ENCODE measurements at regions not wholly inside any gene's neighbourhood (a gene's known extent, or its start where the extent isn't known, plus 50 kb on each side); places are given as distances from the start of the nearest gene placed in this dataset.

GRCh38 chr9:3014178-3014577 is 170.3 kb upstream of the PUM3 start:
- ATAC-seq (no peak), DNase-seq (ENCODE audit: low spot score) (no peak)
- Mint-ChIP-seq H3K27ac (no peak overlapping the region), H3K27me3 (ENCODE audit: low read depth) (0 out of 2 replicates have a peak, but pooled peaks cover 2% of the 10 kb centered on the region), H3K4me1 (peaks cover 5% of the 10 kb centered on the region), H3K4me3 (no peak overlapping the region), H3K9me3 (peaks cover 5% of the 10 kb centered on the region; the same call in 1 of the 2 replicates), H3K36me3 (no peaks in the 10 kb centered on the region)
- ChIA-PET POLR2A (no interaction called here), CTCF (no interaction called here)
- no peak for TF ChIP-seq ZNF671 (CRISPR knock-in tag; IDR thresholded peaks at IDR 0.05)
- TF ChIP-seq OVOL2 (CRISPR knock-in tag; IDR thresholded peaks at IDR 0.05; ENCODE audit: borderline replicate concordance) = no peak
- TF ChIP-seq E2F4 (CRISPR knock-in tag; IDR thresholded peaks at IDR 0.05; ENCODE audit: borderline replicate concordance, low read depth) = no peak
- TF ChIP-seq ZNF425 (CRISPR knock-in tag; conservative IDR thresholded peaks at IDR 0.05) = no peak
- no peak for TF ChIP-seq CTCF (IDR thresholded peaks at IDR 0.05)
- TF ChIP-seq MXD4 (CRISPR knock-in tag; IDR thresholded peaks at IDR 0.05; ENCODE audit: borderline replicate concordance) = no peak
- TF ChIP-seq PRDM15 (CRISPR knock-in tag; IDR thresholded peaks at IDR 0.05) = no peak

- no peak overlapping the region for H3K4me3 Mint-ChIP-seq
- peaks cover 5% of the 10 kb centered on the region; the same call in 1 of the 2 replicates for H3K9me3 Mint-ChIP-seq
- ChIA-PET POLR2A (no interaction called here), CTCF (no interaction called here)
- no peaks in the 10 kb centered on the region for H3K36me3 Mint-ChIP-seq
- peaks cover 5% of the 10 kb centered on the region for H3K4me1 Mint-ChIP-seq
- DNase-seq (ENCODE audit: low spot score) = no peak
- H3K27me3 Mint-ChIP-seq (ENCODE audit: low read depth) = 0 out of 2 replicates have a peak, but pooled peaks cover 2% of the 10 kb centered on the region
- no peak overlapping the region for H3K27ac Mint-ChIP-seq
- no peak for ATAC-seq
- TF ChIP-seq ZMAT4 (CRISPR knock-in tag; IDR thresholded peaks at IDR 0.05) = no peak
- TF ChIP-seq SP1 (CRISPR knock-in tag; conservative IDR thresholded peaks at IDR 0.05) = no peak
- no peak for TF ChIP-seq ZNF317 (CRISPR knock-in tag; IDR thresholded peaks at IDR 0.05; ENCODE audit: borderline replicate concordance, low read depth)
- no peak for TF ChIP-seq ZNF138 (CRISPR knock-in tag; conservative IDR thresholded peaks at IDR 0.05)
- no peak for TF ChIP-seq GRHL2 (CRISPR knock-in tag; IDR thresholded peaks at IDR 0.05; ENCODE audit: insufficient replicate concordance, severe bottlenecking)
- no peak for TF ChIP-seq ETV6 (CRISPR knock-in tag; IDR thresholded peaks at IDR 0.05)
- no peak for TF ChIP-seq ZNF121 (CRISPR knock-in tag; IDR thresholded peaks at IDR 0.05)
- no peak for TF ChIP-seq EMX1 (CRISPR knock-in tag; IDR thresholded peaks at IDR 0.05)
- no peak for TF ChIP-seq E2F5 (CRISPR knock-in tag; IDR thresholded peaks at IDR 0.05)
- TF ChIP-seq ZBTB21 (CRISPR knock-in tag; IDR thresholded peaks at IDR 0.05; ENCODE audit: borderline replicate concordance) = no peak
- TF ChIP-seq E2F1 (CRISPR knock-in tag; IDR thresholded peaks at IDR 0.05) = no peak
- TF ChIP-seq ZNF671 (CRISPR knock-in tag; IDR thresholded peaks at IDR 0.05) = no peak
- no peak for TF ChIP-seq NR1H2 (CRISPR knock-in tag; IDR thresholded peaks at IDR 0.05)
- no peak for TF ChIP-seq ZSCAN18 (CRISPR knock-in tag; IDR thresholded peaks at IDR 0.05)
- TF ChIP-seq ZNF396 (CRISPR knock-in tag; IDR thresholded peaks at IDR 0.05; ENCODE audit: borderline replicate concordance) = no peak
- no peak for TF ChIP-seq TEAD1 (CRISPR knock-in tag; IDR thresholded peaks at IDR 0.05)
These were observed 168.9 kb upstream of the PUM3 start for GRCh38 chr9:3012842-3013241.

Measured in WTC11 (cell line).